IMR-90 (cell line): ENCODE measurements at regions not wholly inside any gene's neighbourhood (a gene's known extent, or its start where the extent isn't known, plus 50 kb on each side); places are given as distances from the start of the nearest gene placed in this dataset.

Experiments
- ATAC-seq: fragments of 200-7000 bp; cut with Tn5 transposase; 2 replicates; pipeline ENCODE4 v1.9.1; 2020; ENCODE audit warnings: low read depth, mild to moderate bottlenecking, moderate library complexity
- BruUV-seq: library from RNA; stranded (reverse); fragments of 400-500 nt; replicated peaks from 2 replicates; lab custom pipeline; 2021; lab: Mats Ljungman, UMichigan
- CTCF ChIA-PET: fragments of 300-600 bp; formaldehyde crosslinking; extraction: SDS; loops from one replicate; lab custom pipeline; 2021; ENCODE audit warnings: antibody characterized with exemption; lab: Yijun Ruan, JAX
- POLR2A ChIA-PET: fragments of 300-600 bp; sonication (Branson Sonifier 250); formaldehyde crosslinking; loops from one replicate; lab custom pipeline; 2022; ENCODE audit warnings: antibody characterized with exemption; ENCODE audit not compliant: unreplicated experiment; lab: Charles Lee
- DNase-seq: peaks from one replicate; pipeline ENCODE4 v3.0.0; 2013
- H2AFZ ChIP-seq: replicated peaks from 2 replicates; pipeline ENCODE3; 2013; ENCODE audit warnings: low read length, mild to moderate bottlenecking; ENCODE audit not compliant: poor library complexity
- H2AK5ac ChIP-seq: 2 replicates; pipeline ENCODE4 v1.6.1; 2013; ENCODE audit warnings: low read depth, low read length, inconsistent platforms
- H2AK9ac ChIP-seq: replicated peaks from 2 replicates; pipeline ENCODE3; 2013; ENCODE audit warnings: mild to moderate bottlenecking, low read depth, low read length, moderate library complexity; ENCODE audit not compliant: poor library complexity
- H2BK120ac ChIP-seq: 2 replicates; pipeline ENCODE4 v1.6.1; 2013; ENCODE audit warnings: low read depth, low read length, inconsistent platforms
- H2BK15ac ChIP-seq: 3 replicates; pipeline ENCODE4 v1.6.1; 2013; ENCODE audit warnings: low read depth, low read length, inconsistent platforms
- H2BK20ac ChIP-seq: 2 replicates; pipeline ENCODE4 v1.6.1; 2013; ENCODE audit warnings: low read depth, mild to moderate bottlenecking, inconsistent platforms, low read length, moderate library complexity
- H2BK5ac ChIP-seq: 2 replicates; pipeline ENCODE4 v1.6.1; 2013; ENCODE audit warnings: mild to moderate bottlenecking, low read depth, low read length, inconsistent platforms; ENCODE audit not compliant: poor library complexity, severe bottlenecking
- H3K14ac ChIP-seq: replicated peaks from 2 replicates; pipeline ENCODE4 v1.6.1; 2013; ENCODE audit warnings: low read depth, low read length, inconsistent platforms
- H3K18ac ChIP-seq: 2 replicates; pipeline ENCODE4 v1.6.1; 2013; ENCODE audit warnings: low read depth, low read length, control low read depth
- H3K23ac ChIP-seq: 2 replicates; pipeline ENCODE4 v1.6.1; 2013; ENCODE audit warnings: low read depth, low read length, inconsistent platforms
- H3K27ac ChIP-seq: 2 replicates; pipeline ENCODE4 v1.5.1; 2013; ENCODE audit warnings: mild to moderate bottlenecking, control low read depth, low read length; ENCODE audit not compliant: insufficient read depth
- H3K27me3 ChIP-seq: 2 replicates; pipeline ENCODE4 v1.6.1; 2013; ENCODE audit warnings: low read length; ENCODE audit not compliant: control insufficient read depth, insufficient read depth
- H3K36me3 ChIP-seq: 2 replicates; pipeline ENCODE4 v1.6.1; 2013; ENCODE audit warnings: low read length, mixed read lengths; ENCODE audit not compliant: control insufficient read depth, insufficient read depth
- H3K4ac ChIP-seq: 2 replicates; pipeline ENCODE4 v1.6.1; 2013; ENCODE audit warnings: low read depth, low read length, inconsistent platforms
- H3K4me1 ChIP-seq: 2 replicates; pipeline ENCODE4 v1.6.1; 2013; ENCODE audit warnings: low read length, mixed read lengths; ENCODE audit not compliant: control insufficient read depth, insufficient read depth
- H3K4me2 ChIP-seq: 2 replicates; pipeline ENCODE4 v1.6.1; 2013; ENCODE audit warnings: low read depth, mild to moderate bottlenecking, control low read depth, low read length, moderate library complexity
- H3K4me3 ChIP-seq: 2 replicates; pipeline ENCODE4 v1.5.1; 2013; ENCODE audit warnings: low read depth, mild to moderate bottlenecking, control low read depth, low read length, moderate library complexity; ENCODE audit not compliant: insufficient read depth
- H3K56ac ChIP-seq: 2 replicates; pipeline ENCODE4 v1.6.1; 2013; ENCODE audit warnings: low read length, inconsistent platforms; ENCODE audit not compliant: insufficient read depth; ENCODE audit errors: extremely low read depth
- H3K79me1 ChIP-seq, 2 experiments: 2 replicates each; pipeline ENCODE4 v1.6.1; 2013; ENCODE audit warnings: low read length in 2 of 2, inconsistent platforms in 1 of 2, low read depth in 1 of 2
- H3K9ac ChIP-seq: 2 replicates; pipeline ENCODE4 v1.6.1; 2013; ENCODE audit warnings: low read depth, low read length, control low read depth
- H3K9me1 ChIP-seq: 2 replicates; pipeline ENCODE4 v1.6.1; 2013; ENCODE audit warnings: low read length, inconsistent platforms; ENCODE audit not compliant: insufficient read depth
- H3K9me3 ChIP-seq: 2 replicates; pipeline ENCODE4 v1.6.1; 2013; ENCODE audit warnings: low read length; ENCODE audit not compliant: control insufficient read depth, insufficient read depth
- H4K20me1 ChIP-seq: 2 replicates; pipeline ENCODE4 v1.6.1; 2013; ENCODE audit warnings: low read length, inconsistent platforms; ENCODE audit not compliant: insufficient read depth
- H4K5ac ChIP-seq: 2 replicates; pipeline ENCODE4 v1.6.1; 2013; ENCODE audit warnings: mild to moderate bottlenecking, low read depth, low read length, control low read depth
- H4K8ac ChIP-seq, 2 experiments: 2 replicates each; pipeline ENCODE4 v1.6.1; 2013; ENCODE audit warnings: low read depth in 2 of 2, low read length in 2 of 2, control low read depth in 1 of 2, inconsistent platforms in 1 of 2
- H4K91ac ChIP-seq: 2 replicates; pipeline ENCODE4 v1.6.1; 2013; ENCODE audit warnings: low read depth, low read length, inconsistent platforms; ENCODE audit not compliant: insufficient read depth
- CEBPB ChIP-seq: IDR thresholded peaks from 2 replicates; pipeline ENCODE4 v1.6.1; 2012; ENCODE audit warnings: low read depth, low read length, improper control_type of control experiment
- CHD1 ChIP-seq: IDR thresholded peaks from 2 replicates; pipeline ENCODE4 v1.6.1; 2012; ENCODE audit warnings: low read depth, low read length, improper control_type of control experiment
- NFE2L2 ChIP-seq: fragments of 150-350 bp; IDR thresholded peaks from 2 replicates; pipeline ENCODE4 v1.6.1; 2016; ENCODE audit warnings: low read depth, mild to moderate bottlenecking, low read length
- POLR2A ChIP-seq: IDR thresholded peaks from 2 replicates; pipeline ENCODE4 v1.6.1; 2012; ENCODE audit warnings: mild to moderate bottlenecking, low read depth, low read length
- SMC3 ChIP-seq: fragments of 150-350 bp; IDR thresholded peaks from 2 replicates; pipeline ENCODE4 v1.6.1; 2016; ENCODE audit warnings: low read depth, mild to moderate bottlenecking, antibody characterized with exemption, low read length, moderate library complexity
- WGBS, 2 experiments: methylation state at CpG; one replicate each; pipeline versions ENCODE4 v1.1.5 to v1.1.7; 2013; ENCODE audit warnings: missing lambda C conversion rate in 2 of 2; ENCODE audit not compliant: insufficient read length in 1 of 2; ENCODE audit errors: extremely low coverage in 2 of 2; 5-methylcytosine and 5-hydroxymethylcytosine counted together
- dilution Hi-C: fragments of 300-500 bp; cut with HindIII; formaldehyde crosslinking; loops from one replicate; pipeline ENCODE4 v1.14.3; 2018; ENCODE audit warnings: low sequenced_read_pairs; ENCODE audit not compliant: unreplicated experiment
- in situ Hi-C: fragments of 300-500 bp; cut with MboI; formaldehyde crosslinking; loops from 3 replicates; pipeline ENCODE4 v1.14.3; 2019; ENCODE audit warnings: low sequenced_read_pairs, inconsistent platforms, mixed read lengths
- intact Hi-C: fragments of 100-400 bp; cut with micrococcal nuclease; formaldehyde crosslinking; loops from 2 replicates; pipeline ENCODE4 v1.10.0; 2022
- TF ChIP-seq, protein P1 (sequence below): fragments of 150-350 bp; IDR thresholded peaks from 2 replicates; pipeline ENCODE4 v1.6.1; 2016; ENCODE audit warnings: low read depth, mild to moderate bottlenecking, low read length, moderate library complexity, borderline replicate concordance
- TF ChIP-seq, protein P2 (sequence below): fragments of 150-350 bp; IDR thresholded peaks from 2 replicates; pipeline ENCODE4 v1.6.1; 2017; ENCODE audit warnings: mild to moderate bottlenecking, antibody characterized with exemption, low read length, low read depth

DNA sequence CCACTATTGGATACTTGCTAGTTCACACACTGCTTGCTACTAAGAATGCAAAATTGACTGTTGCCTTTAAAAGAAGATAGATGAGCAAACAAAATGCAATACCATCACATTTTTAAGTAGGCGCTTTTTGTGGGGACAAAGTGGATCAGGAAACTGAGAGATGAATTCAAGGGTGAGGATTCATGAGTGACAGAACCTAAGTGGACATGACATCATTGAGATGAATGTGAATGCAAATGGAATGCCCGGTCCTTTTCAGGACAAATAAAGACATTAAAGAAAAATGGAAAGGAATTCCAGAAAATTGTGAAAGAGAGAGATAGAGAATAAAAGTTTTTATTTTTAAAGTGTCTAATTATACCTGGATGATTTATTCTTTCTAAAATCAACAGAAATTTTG is 106.3 kb upstream of the AKR1E2 start:
- Histone ChIP-seq H3K4me3 (no peak overlapping the region), H4K20me1 (no peaks in the 10 kb centered on the region), H3K36me3 (no peaks in the 10 kb centered on the region), H3K9me1 (0 out of 2 replicates have a peak, but pooled peaks cover 3% of the 10 kb centered on the region), H2BK20ac (no peak overlapping the region), H3K27me3 (no peaks in the 10 kb centered on the region), H3K9me3 (no peaks in the 10 kb centered on the region), H3K18ac (no peak overlapping the region), H3K4ac (no peak overlapping the region), H2AK5ac (no peak overlapping the region), H3K23ac (no peak overlapping the region), H2AK9ac (no peak overlapping the region), H3K4me2 (no peak overlapping the region), H2BK5ac (no peak overlapping the region), H3K79me1 (no peaks in the 10 kb centered on the region), H3K56ac (no peak overlapping the region), H2AFZ (no peak overlapping the region), H3K27ac (no peak overlapping the region), H4K8ac (no peak overlapping the region), H2BK120ac (no peak overlapping the region), H3K4me1 (no peaks in the 10 kb centered on the region; the same call in 1 of the 2 replicates), H3K9ac (no peak overlapping the region), H3K14ac (no peak overlapping the region), H4K91ac (no peak overlapping the region), H4K5ac (no peak overlapping the region), H2BK15ac (no peak overlapping the region)
- in situ Hi-C loops (no loop called here), dilution Hi-C loops (no loop called here), intact Hi-C loops (no loop called here)
- TF ChIP-seq, protein P1, sequence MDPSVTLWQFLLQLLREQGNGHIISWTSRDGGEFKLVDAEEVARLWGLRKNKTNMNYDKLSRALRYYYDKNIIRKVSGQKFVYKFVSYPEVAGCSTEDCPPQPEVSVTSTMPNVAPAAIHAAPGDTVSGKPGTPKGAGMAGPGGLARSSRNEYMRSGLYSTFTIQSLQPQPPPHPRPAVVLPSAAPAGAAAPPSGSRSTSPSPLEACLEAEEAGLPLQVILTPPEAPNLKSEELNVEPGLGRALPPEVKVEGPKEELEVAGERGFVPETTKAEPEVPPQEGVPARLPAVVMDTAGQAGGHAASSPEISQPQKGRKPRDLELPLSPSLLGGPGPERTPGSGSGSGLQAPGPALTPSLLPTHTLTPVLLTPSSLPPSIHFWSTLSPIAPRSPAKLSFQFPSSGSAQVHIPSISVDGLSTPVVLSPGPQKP: no peak
- TF ChIP-seq NFE2L2 (no peak), CHD1 (no peak), SMC3 (no peak), CEBPB (no peak), POLR2A (no peak)
- TF ChIP-seq, protein P2, sequence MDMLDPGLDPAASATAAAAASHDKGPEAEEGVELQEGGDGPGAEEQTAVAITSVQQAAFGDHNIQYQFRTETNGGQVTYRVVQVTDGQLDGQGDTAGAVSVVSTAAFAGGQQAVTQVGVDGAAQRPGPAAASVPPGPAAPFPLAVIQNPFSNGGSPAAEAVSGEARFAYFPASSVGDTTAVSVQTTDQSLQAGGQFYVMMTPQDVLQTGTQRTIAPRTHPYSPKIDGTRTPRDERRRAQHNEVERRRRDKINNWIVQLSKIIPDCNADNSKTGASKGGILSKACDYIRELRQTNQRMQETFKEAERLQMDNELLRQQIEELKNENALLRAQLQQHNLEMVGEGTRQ: no peak
- ATAC-seq (no peak), DNase-seq (no peak)
- WGBS, 2 experiments: no CpG with 5 or more reads among the region's 2 CpGs
- CTCF ChIA-PET: no interaction called here
- BruUV-seq: no TSS peak
- POLR2A ChIA-PET: no interaction called here
